ENCODE measurements at regions not wholly inside any gene's neighbourhood (a gene's known extent, or its start where the extent isn't known, plus 50 kb on each side); places are given as distances from the start of the nearest gene placed in this dataset.
A peak's percentile ranks its signal among the peaks of the same experiment; 100 is the strongest.

- DNase-seq (ENCODE audit: low spot score), result no peak
- TF ChIP-seq CTCF (IDR thresholded peaks at IDR 0.05; ENCODE audit: extremely low read depth, missing control alignments), result no peak
Observed at GRCh38 chr21:16185766-16186165, 456.0 kb downstream of the USP25 start.

GRCh38 chr21:16186742-16187141 lies 457.0 kb downstream of the USP25 start:
- no peak for TF ChIP-seq CTCF (IDR thresholded peaks at IDR 0.05; ENCODE audit: extremely low read depth, missing control alignments)
- no peak for DNase-seq (ENCODE audit: low spot score)

- no peak for DNase-seq (ENCODE audit: low spot score)
- no peak for TF ChIP-seq CTCF (IDR thresholded peaks at IDR 0.05; ENCODE audit: extremely low read depth, missing control alignments)
Observed at GRCh38 chr21:16187603-16188301, 458.0 kb downstream of the USP25 start.

GRCh38 chr21:16192902-16193301 lies 463.1 kb downstream of the USP25 start:
- no peak for TF ChIP-seq CTCF (IDR thresholded peaks at IDR 0.05; ENCODE audit: extremely low read depth, missing control alignments)

GRCh38 chr21:16193496-16194094 lies 463.8 kb downstream of the USP25 start:
- no peak for TF ChIP-seq CTCF (IDR thresholded peaks at IDR 0.05; ENCODE audit: extremely low read depth, missing control alignments)
- no peak for DNase-seq (ENCODE audit: low spot score)

More at GRCh38 chr21:16192902-16193301, 463.1 kb downstream of the USP25 start:
- DNase-seq (ENCODE audit: low spot score), result no peak

- DNase-seq (ENCODE audit: low spot score), result peak; percentile 9
- no peak for TF ChIP-seq CTCF (IDR thresholded peaks at IDR 0.05; ENCODE audit: extremely low read depth, missing control alignments)
Observed at GRCh38 chr21:16194095-16194787, 464.5 kb downstream of the USP25 start.

All from GM20000 (cell line).